CD4-positive, alpha-beta T cell treated with Interleukin-6 for 4 hours (primary cell): ENCODE measurements at regions not wholly inside any gene's neighbourhood (a gene's known extent, or its start where the extent isn't known, plus 50 kb on each side); places are given as distances from the start of the nearest gene placed in this dataset.

ENCODE experiments used
- DNase-seq: peaks from one replicate; pipeline ENCODE4 v3.0.0-alpha.2; 2020; ENCODE audit warnings: mixed read lengths

- no peak for DNase-seq
Observed at GRCh38 chr3:14590569-14590968, 50.4 kb upstream of the GRIP2 start.

- no peak for DNase-seq
Observed at GRCh38 chr3:14592390-14592789, 52.2 kb upstream of the GRIP2 start.

- no peak for DNase-seq
Observed at GRCh38 chr3:14592836-14593235, 52.7 kb upstream of the GRIP2 start.

GRCh38 chr3:14594234-14594633, 54.1 kb upstream of the GRIP2 start:
- DNase-seq: no peak

GRCh38 chr3:14595561-14595960, 55.4 kb upstream of the GRIP2 start:
- no peak for DNase-seq

GRCh38 chr3:14597266-14597665, 54.3 kb upstream of the CCDC174 start:
- DNase-seq: no peak

GRCh38 chr3:14598143-14598569, 53.4 kb upstream of the CCDC174 start:
- peak; percentile 32 for DNase-seq

DNA sequence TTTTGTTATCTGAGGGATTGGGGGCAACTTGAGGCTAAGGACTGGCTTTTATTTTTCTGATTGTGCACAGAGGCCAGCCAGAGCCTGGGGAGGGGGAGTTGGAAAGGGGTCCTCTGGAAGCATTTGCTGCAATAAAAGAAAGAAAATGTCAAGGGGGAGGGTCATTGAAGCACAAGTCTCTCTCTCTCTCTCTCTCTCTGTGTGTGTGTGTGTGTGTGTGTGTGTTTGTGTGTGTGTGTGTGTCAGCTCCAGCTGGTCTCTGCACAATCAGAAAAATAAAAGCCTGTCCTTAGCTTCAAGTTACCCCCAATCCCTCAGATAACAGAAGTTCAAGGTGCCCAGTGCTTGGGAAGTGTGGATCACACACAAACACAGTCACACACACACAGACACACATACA, 52.1 kb upstream of the CCDC174 start:
- DNase-seq: no peak

DNA sequence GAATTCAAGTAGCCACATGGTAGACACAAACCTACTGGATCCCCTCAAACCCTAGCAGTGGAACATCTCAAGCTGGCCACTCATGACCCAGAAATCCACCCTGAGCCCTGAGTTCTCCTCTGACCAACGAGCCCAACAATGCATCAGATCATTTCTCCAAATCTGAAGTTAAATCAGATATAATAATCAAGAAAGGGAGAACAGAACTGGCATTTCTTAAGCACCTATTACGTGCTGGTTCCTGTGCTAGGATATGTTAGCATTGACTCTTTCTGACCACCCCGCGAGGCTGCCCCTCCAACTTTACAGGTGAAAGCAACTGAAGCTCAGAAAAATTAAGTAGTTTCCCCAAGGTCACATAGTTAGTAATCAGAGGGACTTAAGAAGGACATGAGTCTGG, 51.5 kb upstream of the CCDC174 start:
- DNase-seq: no peak

DNA sequence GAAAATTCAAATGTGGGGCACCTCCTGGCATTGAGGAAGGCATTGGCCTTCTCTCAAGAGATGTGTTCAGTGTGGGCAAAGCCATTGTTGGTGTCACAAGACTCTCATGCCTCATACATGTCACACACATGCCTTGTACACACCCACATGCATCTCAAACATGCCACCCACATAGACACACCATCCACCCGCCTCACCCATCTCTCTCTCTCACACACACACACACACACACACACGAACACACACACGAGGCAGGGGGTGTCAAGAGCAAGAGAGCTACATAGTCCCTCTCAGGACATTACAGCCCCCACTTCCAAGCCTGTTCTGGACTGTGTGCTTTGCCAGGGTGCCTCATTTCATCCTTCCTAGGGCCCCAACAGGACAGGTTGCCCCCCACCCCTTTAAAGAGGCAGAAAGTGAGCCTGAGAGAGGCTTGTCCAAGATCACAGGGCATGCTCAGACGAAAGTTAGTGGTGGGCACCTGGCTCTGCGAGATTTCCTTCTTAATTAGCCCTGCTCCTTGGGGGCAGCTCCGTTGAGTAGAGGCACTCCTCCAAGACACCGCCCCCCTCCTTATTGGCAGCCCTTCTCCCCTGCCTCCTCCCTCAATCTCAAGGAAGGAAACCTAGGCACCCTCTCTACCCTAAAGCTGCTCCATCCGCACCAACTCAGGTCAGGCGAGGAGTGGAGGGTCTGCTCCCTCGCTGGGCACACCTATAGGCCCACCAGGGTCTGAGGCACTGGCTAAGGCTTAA, 50.5 kb upstream of the CCDC174 start:
- no peak for DNase-seq

- no peak for DNase-seq
Observed at GRCh38 chr3:14601692-14602005, 49.9 kb upstream of the CCDC174 start.
